Mammary epithelial cell (primary cell): ENCODE measurements at regions not wholly inside any gene's neighbourhood (a gene's known extent, or its start where the extent isn't known, plus 50 kb on each side); places are given as distances from the start of the nearest gene placed in this dataset.

ENCODE experiments used
- EZH2 ChIP-seq: IDR thresholded peaks from 2 replicates; pipeline ENCODE4 v1.6.1; 2012; ENCODE audit warnings: low read length, inconsistent platforms, borderline replicate concordance
- TF ChIP-seq, protein P1 (sequence below), 2 donors: IDR thresholded peaks in 1 of 2; conservative IDR thresholded peaks in 1 of 2; 2 replicates each; pipeline ENCODE4 v1.5.1; 2011 to 2012; ENCODE audit warnings: inconsistent platforms in 2 of 2, low read length in 2 of 2, mild to moderate bottlenecking in 2 of 2, control low read depth in 1 of 2, low read depth in 1 of 2; ENCODE audit not compliant: insufficient read depth in 1 of 2; ENCODE audit errors: extremely low read depth in 1 of 2

DNA sequence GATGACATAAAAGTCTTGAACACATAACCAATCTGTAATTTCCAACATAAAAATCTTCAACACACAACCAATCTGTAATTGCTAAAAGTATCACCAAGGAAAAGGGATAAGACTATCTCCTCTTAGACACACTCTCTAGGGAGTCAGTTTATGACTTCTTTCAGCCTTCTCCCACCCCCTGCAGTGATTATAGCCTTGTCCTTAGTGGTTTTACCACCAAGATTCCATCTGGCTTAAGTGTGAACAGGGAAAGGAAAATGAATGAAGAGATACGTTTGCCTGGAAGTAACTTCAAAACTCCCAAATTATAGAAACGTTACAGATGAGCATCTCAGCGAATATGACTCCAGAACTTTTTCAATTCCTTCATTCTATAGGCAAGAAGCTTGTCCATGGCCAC is 136.2 kb upstream of the RASSF8 start:
- TF ChIP-seq, protein P1, sequence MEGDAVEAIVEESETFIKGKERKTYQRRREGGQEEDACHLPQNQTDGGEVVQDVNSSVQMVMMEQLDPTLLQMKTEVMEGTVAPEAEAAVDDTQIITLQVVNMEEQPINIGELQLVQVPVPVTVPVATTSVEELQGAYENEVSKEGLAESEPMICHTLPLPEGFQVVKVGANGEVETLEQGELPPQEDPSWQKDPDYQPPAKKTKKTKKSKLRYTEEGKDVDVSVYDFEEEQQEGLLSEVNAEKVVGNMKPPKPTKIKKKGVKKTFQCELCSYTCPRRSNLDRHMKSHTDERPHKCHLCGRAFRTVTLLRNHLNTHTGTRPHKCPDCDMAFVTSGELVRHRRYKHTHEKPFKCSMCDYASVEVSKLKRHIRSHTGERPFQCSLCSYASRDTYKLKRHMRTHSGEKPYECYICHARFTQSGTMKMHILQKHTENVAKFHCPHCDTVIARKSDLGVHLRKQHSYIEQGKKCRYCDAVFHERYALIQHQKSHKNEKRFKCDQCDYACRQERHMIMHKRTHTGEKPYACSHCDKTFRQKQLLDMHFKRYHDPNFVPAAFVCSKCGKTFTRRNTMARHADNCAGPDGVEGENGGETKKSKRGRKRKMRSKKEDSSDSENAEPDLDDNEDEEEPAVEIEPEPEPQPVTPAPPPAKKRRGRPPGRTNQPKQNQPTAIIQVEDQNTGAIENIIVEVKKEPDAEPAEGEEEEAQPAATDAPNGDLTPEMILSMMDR (conservative IDR thresholded peaks at IDR 0.05 in 1 of 2, IDR thresholded peaks at IDR 0.05 in 1 of 2; ENCODE audit: extremely low read depth in 1 of 2, insufficient read depth in 1 of 2, low read depth in 1 of 2, low read length in 2 of 2), result no peak
- TF ChIP-seq EZH2, result no peak
